Nephron (organoid): ENCODE measurements at regions not wholly inside any gene's neighbourhood (a gene's known extent, or its start where the extent isn't known, plus 50 kb on each side); places are given as distances from the start of the nearest gene placed in this dataset.

Experiments used
- H3K27ac Mint-ChIP-seq, 3 experiments: 2 replicates each; pipeline ENCODE4 v1.8.0; 2020; ENCODE audit warnings: mixed read lengths in 3 of 3, mild to moderate bottlenecking in 2 of 3, moderate library complexity in 1 of 3
- H3K27me3 Mint-ChIP-seq: 2 replicates; pipeline ENCODE4 v1.8.0; 2021; ENCODE audit warnings: low read depth, mild to moderate bottlenecking, moderate library complexity, mixed read lengths
- H3K36me3 Mint-ChIP-seq: 2 replicates; pipeline ENCODE4 v1.8.0; 2020; ENCODE audit warnings: low read depth, mixed read lengths
- H3K4me1 Mint-ChIP-seq: 2 replicates; pipeline ENCODE4 v1.8.0; 2020; ENCODE audit warnings: mixed read lengths
- H3K4me3 Mint-ChIP-seq, 3 experiments: 2 replicates each; pipeline ENCODE4 v1.8.0; 2020; ENCODE audit warnings: mild to moderate bottlenecking in 3 of 3, mixed read lengths in 3 of 3, moderate library complexity in 2 of 3
- H3K9me3 Mint-ChIP-seq: 2 replicates; pipeline ENCODE4 v1.8.0; 2020; ENCODE audit warnings: mixed read lengths
- CTCF ChIP-seq, 3 experiments: fragments of 200-600 bp; sonication (generic); IDR thresholded peaks; one replicate each; pipeline ENCODE4 v1.5.0; 2021; ENCODE audit warnings: antibody characterized with exemption in 3 of 3; ENCODE audit not compliant: unreplicated experiment in 3 of 3

GRCh38 chr6:88361298-88361697 is 195.2 kb upstream of the CNR1 start:
- no peaks in the 10 kb centered on the region for H3K9me3 Mint-ChIP-seq
- peaks cover 3% of the 10 kb centered on the region for H3K27me3 Mint-ChIP-seq
- H3K36me3 Mint-ChIP-seq: no peaks in the 10 kb centered on the region
- no peak overlapping the region for H3K4me3 Mint-ChIP-seq
- H3K27ac Mint-ChIP-seq: no peak overlapping the region
- TF ChIP-seq CTCF (IDR thresholded peaks at IDR 0.05; ENCODE audit: unreplicated experiment in 3 of 3): no peak
- H3K4me1 Mint-ChIP-seq: no peaks in the 10 kb centered on the region

- no peak for TF ChIP-seq CTCF (IDR thresholded peaks at IDR 0.05; ENCODE audit: unreplicated experiment in 3 of 3)
- Mint-ChIP-seq H3K36me3 (no peaks in the 10 kb centered on the region), H3K27ac (no peak overlapping the region), H3K4me1 (no peaks in the 10 kb centered on the region), H3K4me3 (no peak overlapping the region), H3K9me3 (no peaks in the 10 kb centered on the region), H3K27me3 (peaks cover 3% of the 10 kb centered on the region)
These were observed 194.2 kb upstream of the CNR1 start for GRCh38 chr6:88360203-88360797.

- no peaks in the 10 kb centered on the region for H3K36me3 Mint-ChIP-seq
- peaks cover 2% of the 10 kb centered on the region for H3K9me3 Mint-ChIP-seq
- no peak overlapping the region for H3K4me3 Mint-ChIP-seq
- TF ChIP-seq CTCF (IDR thresholded peaks at IDR 0.05; ENCODE audit: unreplicated experiment in 3 of 3): no peak
- no peaks in the 10 kb centered on the region for H3K4me1 Mint-ChIP-seq
- H3K27ac Mint-ChIP-seq: no peak overlapping the region
- peaks cover 3% of the 10 kb centered on the region for H3K27me3 Mint-ChIP-seq
These were observed 193.5 kb upstream of the CNR1 start for GRCh38 chr6:88359530-88360202.

GRCh38 chr6:88358846-88359245 is 192.7 kb upstream of the CNR1 start:
- TF ChIP-seq CTCF (IDR thresholded peaks at IDR 0.05; ENCODE audit: unreplicated experiment in 3 of 3): no peak
- Mint-ChIP-seq H3K9me3 (peaks cover 2% of the 10 kb centered on the region), H3K27me3 (peaks cover 3% of the 10 kb centered on the region), H3K4me1 (no peaks in the 10 kb centered on the region), H3K36me3 (no peaks in the 10 kb centered on the region), H3K27ac (no peak overlapping the region), H3K4me3 (no peak overlapping the region)

GRCh38 chr6:88349511-88349910 is 183.4 kb upstream of the CNR1 start:
- Mint-ChIP-seq H3K9me3 (peaks cover 15% of the 10 kb centered on the region), H3K27me3 (no peaks in the 10 kb centered on the region), H3K4me1 (no peaks in the 10 kb centered on the region), H3K27ac (no peak overlapping the region), H3K4me3 (no peak overlapping the region), H3K36me3 (no peaks in the 10 kb centered on the region)
- no peak for TF ChIP-seq CTCF (IDR thresholded peaks at IDR 0.05; ENCODE audit: unreplicated experiment in 3 of 3)

- H3K4me3 Mint-ChIP-seq: no peak overlapping the region
- no peaks in the 10 kb centered on the region for H3K9me3 Mint-ChIP-seq
- H3K36me3 Mint-ChIP-seq: no peaks in the 10 kb centered on the region
These were observed 176.2 kb upstream of the CNR1 start for GRCh38 chr6:88342336-88342735.

More at GRCh38 chr6:88342336-88342735, 176.2 kb upstream of the CNR1 start:
- H3K27me3 Mint-ChIP-seq: no peaks in the 10 kb centered on the region
- TF ChIP-seq CTCF (IDR thresholded peaks at IDR 0.05; ENCODE audit: unreplicated experiment in 3 of 3): no peak
- H3K4me1 Mint-ChIP-seq: no peaks in the 10 kb centered on the region
- no peak overlapping the region for H3K27ac Mint-ChIP-seq
